GM19395 (cell line): ENCODE measurements at regions not wholly inside any gene's neighbourhood (a gene's known extent, or its start where the extent isn't known, plus 50 kb on each side); places are given as distances from the start of the nearest gene placed in this dataset.
"Not testable (repeated sequence)": the region's sequence is repeated elsewhere in the genome, so short reads cannot be mapped to it uniquely, and the experiment has no call there.

Experiments used
- ATAC-seq: cut with Tn5 transposase; IDR thresholded peaks from one replicate; pipeline ENCODE4 v1.9.1; 2021; ENCODE audit warnings: mild to moderate bottlenecking, moderate library complexity; ENCODE audit not compliant: unreplicated experiment

DNA sequence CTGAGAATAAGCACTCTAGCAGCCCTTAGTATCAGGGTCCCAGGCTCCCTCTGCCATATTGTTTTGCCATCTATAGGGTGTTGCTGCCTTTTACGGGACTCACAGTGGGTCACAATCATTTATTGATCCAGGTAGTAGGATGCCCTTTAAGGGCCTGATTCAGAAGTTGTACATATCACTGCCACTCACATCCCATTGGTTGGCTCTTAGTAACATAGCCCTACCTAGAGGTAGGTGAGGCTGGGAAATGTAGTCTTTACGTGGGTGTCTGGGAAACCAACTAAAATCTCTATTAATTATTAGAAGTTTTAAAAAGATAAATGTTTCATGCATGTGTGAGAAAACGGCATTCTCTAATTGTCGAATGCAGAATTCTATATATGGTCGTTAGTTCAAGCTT is 78.8 kb upstream of the ATP5PO start:
- ATAC-seq, result no peak

DNA sequence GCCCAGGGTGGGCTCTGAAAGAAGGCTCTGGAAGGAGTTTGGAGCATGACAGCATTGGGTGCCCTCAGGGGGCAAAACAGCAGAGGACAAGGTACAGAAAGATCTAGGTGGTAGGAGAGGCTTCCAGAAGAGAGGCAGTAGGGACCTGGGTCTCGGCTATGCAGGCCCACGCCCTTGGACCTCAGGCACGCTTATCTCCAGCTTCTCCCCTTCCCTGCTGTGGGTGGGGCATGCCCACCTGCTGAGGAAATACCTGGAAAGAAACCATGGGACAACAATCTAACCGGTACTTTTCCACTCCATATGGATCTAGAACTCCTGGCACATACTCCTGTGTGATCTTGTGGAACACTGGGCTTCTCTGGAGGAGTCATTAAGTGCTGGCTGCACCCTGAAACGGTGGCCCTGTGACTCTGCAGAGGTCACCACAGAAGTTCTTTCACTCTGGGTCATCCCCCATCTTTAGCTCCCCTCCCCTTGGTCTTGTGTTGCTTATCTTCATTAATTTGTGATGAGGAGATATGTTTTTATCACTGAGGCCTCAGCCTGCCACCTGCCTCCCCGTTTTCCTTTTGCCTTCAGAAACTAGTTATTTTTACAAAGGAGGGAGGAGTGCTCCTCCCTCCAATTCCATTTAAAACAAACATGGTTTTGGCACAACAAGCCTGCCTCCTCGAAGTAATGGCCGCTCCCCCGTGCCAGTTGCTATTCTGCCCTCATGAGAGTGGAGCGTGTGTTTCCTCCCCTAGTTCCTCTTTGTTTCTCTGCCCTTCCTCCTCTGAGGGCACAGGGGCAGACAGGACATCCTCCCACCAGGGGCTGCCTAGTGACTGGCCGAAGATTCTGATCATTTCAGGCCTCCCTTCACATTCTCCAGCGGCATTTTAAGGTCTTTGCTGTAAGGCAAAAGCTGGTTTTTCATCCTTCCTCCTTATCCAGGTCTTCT is 78.0 kb upstream of the ATP5PO start:
- ATAC-seq, result no peak

DNA sequence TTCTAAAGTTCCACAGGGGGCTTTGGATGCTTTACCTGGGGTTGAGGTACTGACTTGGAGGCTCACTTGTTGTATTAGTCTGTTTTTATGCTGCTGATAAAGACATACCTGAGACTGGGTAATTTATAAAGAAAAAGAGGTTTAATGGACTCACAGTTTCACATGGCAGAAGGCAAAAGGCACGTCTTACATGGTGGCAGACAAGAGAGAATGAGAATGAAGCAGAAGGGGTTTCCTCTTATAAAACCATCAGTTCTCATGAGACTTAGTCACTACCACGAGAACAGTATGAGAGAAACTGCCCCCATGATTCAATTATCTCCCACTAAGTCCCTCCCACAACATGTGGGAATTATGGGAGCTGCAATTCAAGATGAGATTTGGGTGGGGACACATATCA is 76.8 kb upstream of the ATP5PO start:
- ATAC-seq, result not testable (repeated sequence)

DNA sequence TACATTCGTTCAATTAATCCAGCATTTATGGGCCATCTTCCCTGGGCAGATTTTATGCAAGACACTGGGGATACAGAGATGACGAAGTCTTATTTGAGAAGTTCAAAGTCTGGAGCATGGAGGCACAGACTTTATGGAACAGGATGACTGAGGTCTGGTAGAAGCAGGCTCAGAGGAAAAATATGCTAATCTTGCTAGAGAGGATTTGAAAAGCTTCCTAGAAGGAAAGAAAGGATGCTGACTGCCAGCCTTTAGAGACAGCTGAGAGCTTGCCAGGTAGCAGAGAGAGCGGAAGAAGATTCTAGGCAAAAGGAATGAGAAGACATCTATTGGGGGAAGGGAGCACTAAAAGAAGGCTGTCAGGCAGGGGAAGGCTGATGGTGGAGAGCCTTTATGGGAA is 75.5 kb upstream of the ATP5PO start:
- no peak for ATAC-seq

DNA sequence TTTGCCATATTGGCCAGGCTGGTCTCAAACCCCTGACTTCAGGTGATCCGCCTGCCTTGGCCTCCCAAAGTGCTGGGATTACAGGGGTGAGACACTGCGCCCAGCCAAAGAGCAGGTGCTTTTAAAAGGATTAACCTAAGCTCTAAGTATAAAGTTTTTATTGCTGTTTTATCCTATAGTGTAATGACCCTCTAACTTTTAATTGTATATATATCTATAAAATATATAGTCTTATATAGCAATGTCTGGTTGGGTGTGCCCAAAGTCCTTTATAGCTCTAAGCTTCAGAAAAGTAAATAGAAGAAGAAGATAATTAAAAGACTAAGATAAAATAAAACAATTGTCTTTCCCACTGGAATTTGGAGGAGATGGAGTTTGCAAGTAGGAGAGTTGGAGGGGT is 73.8 kb upstream of the ATP5PO start:
- ATAC-seq, result no peak

DNA sequence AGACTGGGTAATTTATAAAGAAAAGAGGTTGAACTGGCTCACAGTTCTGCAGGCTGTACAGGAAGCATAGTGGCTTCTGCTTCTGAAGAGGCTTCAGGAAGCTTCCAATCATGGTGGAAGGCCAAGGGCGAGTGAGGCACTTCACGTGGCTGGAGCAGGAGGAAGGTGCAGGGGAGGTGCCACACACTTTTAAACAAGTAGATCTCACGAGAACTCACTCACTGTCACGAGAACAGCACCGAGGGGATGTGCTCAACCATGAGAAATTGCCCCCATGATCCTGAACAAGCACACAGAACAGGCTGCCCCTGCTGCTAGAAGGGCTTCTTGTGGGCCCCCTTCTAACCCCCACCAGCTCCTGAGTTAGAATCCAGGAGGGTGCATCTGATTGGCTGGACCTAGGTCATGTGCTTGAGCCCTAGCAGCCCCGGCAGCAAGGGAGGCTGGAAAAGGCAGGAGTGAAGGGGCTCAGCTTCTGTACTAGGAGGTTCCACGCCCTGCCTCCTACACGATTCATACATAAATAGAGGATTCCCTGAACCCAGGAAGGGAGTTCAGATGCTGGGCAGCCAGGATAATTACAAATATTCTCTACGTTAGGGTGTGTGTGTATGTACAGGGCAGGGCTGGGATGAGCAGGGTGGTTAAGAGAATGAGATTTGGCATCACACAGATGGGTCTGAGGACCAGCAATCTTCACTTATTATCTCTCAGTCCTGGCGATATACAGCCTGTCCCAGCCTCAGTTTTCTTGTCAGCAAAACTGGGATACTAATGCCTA is 72.8 kb upstream of the ATP5PO start:
- ATAC-seq, result no peak

DNA sequence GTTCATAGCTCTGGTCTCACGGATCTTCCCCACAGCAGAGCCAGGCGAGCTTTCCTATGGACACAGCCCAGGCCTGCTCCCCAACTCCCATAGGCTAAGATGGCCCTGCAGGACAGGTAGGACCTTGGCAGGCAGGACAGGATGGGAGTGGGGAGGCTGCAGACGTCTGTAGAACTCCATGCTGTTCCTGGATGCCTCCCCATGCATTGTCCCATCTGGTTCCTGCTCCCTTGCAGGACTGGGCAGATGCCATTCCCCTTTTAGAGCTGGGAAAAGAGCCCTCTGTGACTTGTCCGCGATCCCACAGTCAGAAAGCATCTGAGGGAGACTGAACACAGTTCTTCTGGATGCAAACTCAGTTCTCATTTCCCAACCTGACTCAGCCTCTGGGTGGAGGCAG is 71.9 kb upstream of the ATP5PO start:
- no peak for ATAC-seq

DNA sequence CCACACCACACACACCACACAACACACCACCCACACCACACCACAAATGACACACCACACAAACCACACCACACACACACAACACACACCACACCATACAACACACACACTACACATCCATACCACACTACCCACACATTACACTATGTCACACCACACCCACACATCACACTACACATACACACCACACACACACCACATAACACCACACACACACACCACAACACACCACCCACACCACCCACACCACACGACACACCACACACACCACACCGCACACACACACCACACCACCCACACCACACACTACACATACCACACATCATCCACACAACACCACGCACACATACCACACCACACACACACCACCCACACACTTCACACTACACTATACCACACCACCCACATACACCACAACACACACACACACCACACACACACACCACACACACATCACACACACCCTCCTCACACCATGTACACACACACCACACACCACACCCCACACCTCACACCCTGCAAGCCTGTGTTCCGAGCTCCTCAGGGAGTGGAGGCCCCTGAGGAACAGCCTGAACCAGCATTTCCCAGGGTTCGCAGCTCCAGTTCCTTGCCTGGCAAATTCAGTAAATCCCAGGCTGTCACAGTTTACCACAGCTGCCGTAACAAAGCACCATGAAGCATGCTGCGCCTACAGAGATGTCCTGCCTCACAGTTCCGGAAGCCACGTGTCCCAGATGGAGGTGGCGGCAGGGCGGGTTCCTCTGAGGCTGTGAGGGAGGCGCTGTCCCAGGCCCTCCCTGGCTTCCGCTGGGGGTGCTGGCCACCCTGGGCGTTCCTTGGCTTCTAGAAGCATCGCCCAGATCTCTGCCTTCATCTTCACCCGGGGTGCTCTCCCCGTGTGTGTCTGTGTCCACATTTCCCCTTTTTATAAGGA is 69.8 kb upstream of the ATP5PO start:
- no peak for ATAC-seq

DNA sequence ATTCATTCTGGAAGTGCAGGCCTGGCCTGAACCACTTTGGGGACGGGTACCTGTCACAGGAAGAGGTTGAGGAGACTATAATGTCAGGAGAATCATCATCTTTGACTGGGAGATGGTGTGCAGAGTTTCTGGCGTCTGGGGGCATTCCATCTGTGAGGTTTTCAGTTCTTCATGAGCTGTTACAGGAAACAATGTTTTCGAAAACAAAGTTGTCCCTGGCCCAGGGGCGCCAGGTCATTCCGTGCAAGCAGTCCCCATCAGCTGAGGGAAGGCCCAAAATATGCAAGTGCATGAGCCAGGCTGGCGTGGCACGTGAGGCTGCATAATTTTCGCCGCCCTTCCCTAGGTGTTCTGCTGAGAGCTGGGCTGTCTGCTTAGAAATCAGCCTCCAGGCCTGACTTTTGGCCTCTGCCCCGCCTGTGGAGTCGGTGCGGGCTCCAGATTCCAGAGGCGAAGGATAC is 68.4 kb upstream of the ATP5PO start:
- no peak for ATAC-seq

DNA sequence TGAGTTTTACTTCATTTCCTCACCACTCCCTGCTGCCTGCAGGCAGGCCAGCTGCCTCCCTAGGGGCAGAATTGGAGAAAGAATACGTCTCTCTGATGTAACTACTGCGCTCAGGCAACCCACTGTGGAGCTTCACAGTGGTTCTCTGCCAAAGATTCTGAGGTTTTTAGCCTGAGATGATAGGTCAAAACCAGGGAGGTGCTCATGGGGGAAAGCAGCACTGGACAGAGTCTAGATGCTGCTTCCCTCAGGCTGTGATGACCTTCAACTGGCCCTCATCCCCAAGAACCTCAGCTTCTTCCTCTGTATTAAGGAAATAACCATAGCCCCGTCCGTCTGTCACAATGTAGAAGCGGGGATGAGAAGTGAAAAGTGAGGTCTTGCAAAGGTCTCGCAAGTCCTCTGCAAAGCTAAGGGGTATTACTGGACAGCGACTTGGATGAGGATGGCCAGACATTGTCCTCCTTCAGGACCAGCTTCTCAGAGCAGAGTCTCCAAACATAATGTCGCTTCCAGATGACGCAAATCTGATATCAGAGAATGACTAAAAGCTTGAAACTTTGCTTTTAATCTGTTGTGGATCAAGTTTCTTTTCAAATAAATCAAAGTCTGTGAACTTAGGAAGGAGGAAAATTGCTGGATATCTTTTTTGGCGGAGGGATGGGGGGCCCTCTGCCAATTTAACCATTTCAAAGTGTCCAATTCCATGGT is 65.9 kb upstream of the ATP5PO start:
- no peak for ATAC-seq

DNA sequence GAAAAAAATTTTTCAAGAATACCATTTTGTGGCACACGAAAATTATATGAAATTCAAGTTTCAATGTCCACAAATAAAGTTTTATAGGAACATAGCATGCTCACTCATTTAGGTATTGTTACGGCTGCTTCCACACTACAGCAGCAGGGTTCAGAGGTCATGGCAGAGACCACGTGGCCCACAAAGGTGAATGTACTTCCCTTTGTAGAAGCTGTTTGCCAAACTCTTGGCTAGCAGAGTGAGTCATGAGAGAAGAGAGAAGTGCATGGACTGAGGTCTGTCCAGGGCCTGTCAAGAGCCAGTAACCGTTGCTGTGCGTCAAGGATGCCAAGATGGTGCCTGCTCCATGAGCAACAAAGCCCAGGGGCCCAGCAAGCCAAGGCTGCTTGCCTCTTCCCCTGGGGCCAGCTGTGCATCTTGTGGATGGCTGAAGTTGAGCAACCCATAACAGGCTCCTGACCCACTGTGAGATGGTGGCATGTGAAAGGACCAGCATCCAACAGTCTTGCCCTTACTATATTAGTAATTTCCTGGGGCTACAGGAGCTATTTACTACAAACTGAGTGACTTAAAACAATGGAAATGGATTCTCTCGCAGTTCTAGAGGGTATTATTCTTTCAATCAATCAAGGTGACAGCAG is 64.8 kb upstream of the ATP5PO start:
- no peak for ATAC-seq

DNA sequence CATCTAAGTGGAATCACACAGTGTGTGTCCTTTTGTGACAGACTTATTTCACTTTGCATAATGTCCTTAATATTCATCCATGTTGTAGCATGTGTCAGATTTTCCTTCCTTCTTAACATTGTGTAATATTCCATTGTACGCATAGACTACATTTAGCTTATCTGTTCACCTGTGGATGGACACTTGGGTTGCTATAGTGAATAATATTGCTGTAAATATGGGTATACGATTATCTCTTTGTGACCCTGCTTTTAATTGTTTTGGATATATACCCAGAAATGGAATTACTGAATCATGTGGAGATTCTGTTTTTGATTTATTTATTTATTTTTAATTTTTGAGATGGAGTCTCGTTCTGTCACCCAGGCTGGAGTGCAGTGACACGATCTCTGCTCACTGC is 63.0 kb upstream of the ATP5PO start:
- ATAC-seq, result no peak

DNA sequence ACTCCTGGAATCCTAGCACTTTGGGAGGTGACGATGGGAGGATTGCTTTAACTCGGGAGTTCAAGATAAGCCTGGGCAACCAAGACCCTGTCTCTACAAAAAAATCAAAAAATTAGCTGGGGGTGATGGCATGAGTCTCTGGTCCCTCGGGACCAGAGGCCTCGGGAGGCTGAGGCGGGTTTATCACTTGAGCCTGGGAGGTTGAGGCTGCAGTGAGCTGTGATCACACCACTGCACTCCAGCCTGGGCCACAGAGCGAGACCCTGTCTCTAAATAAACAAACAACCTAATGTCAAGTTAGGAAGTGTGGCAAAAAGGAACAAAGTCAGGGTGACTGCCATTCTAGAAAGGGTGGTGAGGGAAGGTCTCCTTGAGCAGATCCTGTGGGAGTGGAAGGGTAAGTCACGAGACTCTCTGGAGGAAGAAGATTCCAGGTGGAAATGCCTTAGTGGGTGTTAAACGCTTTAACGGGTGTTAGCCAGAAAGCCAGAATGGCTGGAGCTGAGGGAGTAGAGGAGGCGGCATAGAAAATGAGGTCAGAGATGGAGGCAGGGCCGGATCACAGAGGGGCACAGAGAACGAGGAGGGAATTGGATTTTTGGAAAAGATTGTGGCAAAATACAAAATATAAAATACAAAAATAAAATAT is 62.2 kb upstream of the ATP5PO start:
- ATAC-seq, result no peak

DNA sequence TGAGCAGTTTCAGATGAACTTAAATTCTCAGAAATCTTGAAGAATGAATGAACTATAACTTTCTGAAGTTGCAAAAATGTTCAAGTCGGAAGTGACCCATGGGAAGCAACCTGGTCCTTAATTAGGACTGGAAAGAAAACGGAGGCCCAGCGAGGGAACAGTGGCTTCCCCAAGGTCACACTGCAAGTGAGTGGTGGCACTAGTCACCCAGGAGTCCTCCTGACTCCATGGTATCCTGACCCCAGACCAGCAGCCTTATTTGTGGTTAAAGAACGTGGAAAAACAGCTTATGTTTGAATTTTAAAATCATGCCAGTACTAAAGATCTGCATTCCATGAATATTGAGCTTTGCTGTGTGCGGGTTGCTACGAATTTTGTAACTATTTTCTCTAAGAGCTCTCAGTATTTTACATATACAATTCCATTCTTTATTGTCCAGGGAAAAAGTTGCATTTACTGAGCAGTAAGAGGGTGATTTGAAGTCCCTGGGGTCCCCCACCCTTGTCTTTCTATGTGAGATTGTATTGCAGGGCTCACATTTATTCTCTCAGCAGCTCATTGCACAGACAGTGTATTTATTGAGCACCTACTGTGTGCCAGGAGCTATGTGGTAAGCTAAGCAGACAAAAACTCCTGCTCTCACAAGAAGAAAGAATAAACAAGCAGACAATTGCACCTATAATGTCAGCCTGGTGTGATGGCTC is 61.6 kb upstream of the ATP5PO start:
- ATAC-seq, result no peak

DNA sequence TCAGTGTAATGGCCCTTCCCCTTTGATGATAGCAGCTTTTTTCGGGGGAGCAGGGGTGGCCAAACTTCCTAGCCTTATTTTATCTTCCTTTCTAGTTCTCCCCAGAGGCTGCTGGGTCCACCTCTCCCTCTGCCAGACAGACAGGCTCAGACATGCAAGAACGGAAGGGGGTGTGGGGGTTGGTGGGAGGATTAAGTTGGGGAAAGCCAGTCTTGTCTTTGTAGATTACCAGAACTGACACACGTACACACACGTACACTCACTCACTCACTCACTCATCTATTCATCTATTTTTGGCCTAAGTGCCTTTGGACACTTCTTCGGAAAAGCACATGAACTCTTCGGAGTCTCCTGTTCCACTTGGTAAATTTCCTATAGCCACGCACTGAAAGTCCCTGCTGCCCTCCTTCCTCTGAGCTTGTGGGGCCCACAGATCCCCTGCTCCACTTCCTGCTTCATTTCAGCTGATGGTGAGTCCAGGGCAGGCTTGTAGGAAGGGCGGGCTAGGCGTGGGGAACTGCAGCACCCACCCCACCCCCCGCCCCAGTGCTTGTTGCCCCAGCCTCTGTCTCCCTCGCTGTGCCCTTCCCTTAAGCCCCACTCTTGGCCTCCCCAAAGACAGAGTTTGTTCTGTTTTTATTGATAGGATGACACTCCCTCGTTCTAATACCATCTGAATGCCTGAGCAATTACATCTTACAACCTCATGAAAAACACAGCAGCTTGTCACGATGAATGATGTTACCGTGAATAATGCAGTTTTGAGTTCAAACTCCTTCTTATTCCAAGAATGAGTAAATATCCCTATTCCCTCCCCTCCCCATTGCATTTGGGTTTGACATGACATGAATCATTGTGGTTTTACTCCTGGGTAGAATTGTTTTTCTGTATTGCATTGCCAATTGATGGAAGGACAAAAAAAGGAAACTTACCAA is 60.7 kb upstream of the ATP5PO start:
- peak; percentile 54 for ATAC-seq

DNA sequence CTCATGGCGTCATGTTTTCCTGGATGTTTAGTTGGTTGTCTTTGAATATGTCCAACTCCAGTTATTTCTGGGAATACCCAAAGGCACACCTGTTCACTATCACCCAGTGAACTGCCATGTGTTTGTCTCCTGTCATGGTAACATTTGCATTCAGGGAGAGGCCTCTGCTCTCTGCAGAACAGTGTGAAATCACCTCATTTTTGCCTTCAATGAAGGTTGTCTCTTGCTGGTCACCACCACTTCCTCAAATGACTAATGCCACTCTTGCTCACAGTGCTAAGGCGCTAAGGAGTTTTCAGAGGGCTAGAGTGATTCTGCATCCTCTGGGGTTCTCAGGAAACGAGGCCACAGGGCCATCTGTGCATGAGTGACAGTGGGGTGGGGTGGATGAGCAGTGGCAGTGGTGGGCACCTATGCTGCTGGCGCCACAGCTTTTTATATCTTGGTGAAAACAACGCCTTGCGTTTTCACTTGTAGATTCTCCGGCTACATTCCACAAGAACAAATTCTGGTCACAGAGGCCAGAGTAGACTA is 60.0 kb upstream of the ATP5PO start:
- ATAC-seq, result peak; percentile 85
